Thyroid gland (tissue), 4 donors: ENCODE measurements at regions not wholly inside any gene's neighbourhood (a gene's known extent, or its start where the extent isn't known, plus 50 kb on each side); places are given as distances from the start of the nearest gene placed in this dataset.

Experiments
- DNase-seq, 2 donors: peaks; one replicate each; pipeline ENCODE4 v3.0.0-alpha.2; 2019
- H3K27ac ChIP-seq, 3 donors: fragments of 200-600 bp; sonication (generic); 1 replicate in 2 of 3; 2 replicates in 1 of 3; pipeline ENCODE4 v1.5.1; 2016 to 2019; ENCODE audit warnings: mild to moderate bottlenecking in 1 of 3, moderate library complexity in 1 of 3
- H3K27me3 ChIP-seq: fragments of 200-600 bp; sonication (generic); one replicate; pipeline ENCODE4 v1.5.1; 2019
- H3K36me3 ChIP-seq, 2 donors: fragments of 200-600 bp; sonication (generic); one replicate each; pipeline ENCODE4 v1.5.1; 2016 to 2019
- H3K4me1 ChIP-seq, 2 donors: fragments of 200-600 bp; sonication (generic); one replicate each; pipeline ENCODE4 v1.5.1; 2017 to 2019
- H3K4me3 ChIP-seq, 3 donors: fragments of 200-600 bp; sonication (generic); replicated peaks in 1 of 3; 1 replicate in 2 of 3; 2 replicates in 1 of 3; pipeline ENCODE4 v1.5.1; 2016; ENCODE audit warnings: mild to moderate bottlenecking in 1 of 3
- H3K9me3 ChIP-seq: fragments of 200-600 bp; sonication (generic); one replicate; pipeline ENCODE4 v1.5.1; 2017
- POLR2A ChIP-seq, 2 donors: fragments of 450-650 bp; IDR thresholded peaks; one replicate each; pipeline ENCODE4 v1.6.1; 2017; ENCODE audit warnings: antibody characterized with exemption in 2 of 2, mild to moderate bottlenecking in 2 of 2, moderate library complexity in 1 of 2
- WGBS, 2 donors: methylation state at CpG; one replicate each; pipeline ENCODE4 v1.1.5; 2017; 5-methylcytosine and 5-hydroxymethylcytosine counted together
- intact Hi-C: fragments of 100-400 bp; cut with DNase I; formaldehyde crosslinking; loops from one replicate; pipeline ENCODE4 v1.15.1; 2023
- TF ChIP-seq, protein P1 (sequence below), 6 experiments: fragments of 200-600 bp in 3 of 6; fragments of 450-650 bp in 3 of 6; sonication (generic) in 3 of 6; IDR thresholded peaks; one replicate each; pipeline ENCODE4 v1.5.1; 2016 to 2019; ENCODE audit warnings: antibody characterized with exemption in 6 of 6, mild to moderate bottlenecking in 2 of 6, inconsistent platforms in 1 of 6, moderate library complexity in 1 of 6

DNA sequence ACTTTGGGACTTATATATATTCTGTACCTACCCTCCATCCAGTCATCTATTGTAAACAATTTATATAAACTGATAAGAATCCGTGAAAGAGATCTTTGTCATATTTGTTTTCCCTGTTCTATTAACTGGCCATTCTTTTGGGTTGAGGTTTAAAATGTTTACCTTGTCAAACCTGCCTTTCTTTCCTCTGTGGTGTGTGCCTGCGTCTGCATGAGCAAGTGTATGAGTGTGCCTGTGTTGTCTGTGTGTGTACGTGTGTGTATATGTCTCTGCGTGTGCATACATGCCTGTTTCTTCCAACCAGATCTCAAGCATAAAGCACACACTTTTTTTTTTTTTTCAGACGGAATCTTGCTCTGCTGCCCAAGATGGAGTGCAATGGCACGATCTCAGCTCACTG lies 201.5 kb downstream of the C16orf95 start:
- Histone ChIP-seq H3K36me3 (no peaks in the 10 kb centered on the region), H3K4me3 (no peak overlapping the region), H3K27me3 (no peaks in the 10 kb centered on the region), H3K9me3 (no peaks in the 10 kb centered on the region), H3K27ac (no peak overlapping the region), H3K4me1 (no peaks in the 10 kb centered on the region)
- intact Hi-C loops = no loop called here
- TF ChIP-seq, protein P1, sequence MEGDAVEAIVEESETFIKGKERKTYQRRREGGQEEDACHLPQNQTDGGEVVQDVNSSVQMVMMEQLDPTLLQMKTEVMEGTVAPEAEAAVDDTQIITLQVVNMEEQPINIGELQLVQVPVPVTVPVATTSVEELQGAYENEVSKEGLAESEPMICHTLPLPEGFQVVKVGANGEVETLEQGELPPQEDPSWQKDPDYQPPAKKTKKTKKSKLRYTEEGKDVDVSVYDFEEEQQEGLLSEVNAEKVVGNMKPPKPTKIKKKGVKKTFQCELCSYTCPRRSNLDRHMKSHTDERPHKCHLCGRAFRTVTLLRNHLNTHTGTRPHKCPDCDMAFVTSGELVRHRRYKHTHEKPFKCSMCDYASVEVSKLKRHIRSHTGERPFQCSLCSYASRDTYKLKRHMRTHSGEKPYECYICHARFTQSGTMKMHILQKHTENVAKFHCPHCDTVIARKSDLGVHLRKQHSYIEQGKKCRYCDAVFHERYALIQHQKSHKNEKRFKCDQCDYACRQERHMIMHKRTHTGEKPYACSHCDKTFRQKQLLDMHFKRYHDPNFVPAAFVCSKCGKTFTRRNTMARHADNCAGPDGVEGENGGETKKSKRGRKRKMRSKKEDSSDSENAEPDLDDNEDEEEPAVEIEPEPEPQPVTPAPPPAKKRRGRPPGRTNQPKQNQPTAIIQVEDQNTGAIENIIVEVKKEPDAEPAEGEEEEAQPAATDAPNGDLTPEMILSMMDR (IDR thresholded peaks at IDR 0.05) = no peak
- TF ChIP-seq POLR2A (IDR thresholded peaks at IDR 0.05) = no peak
- WGBS, 2 donors = 79 to 80% methylated on average over 6 of the region's 6 CpGs
- no peak for DNase-seq

DNA sequence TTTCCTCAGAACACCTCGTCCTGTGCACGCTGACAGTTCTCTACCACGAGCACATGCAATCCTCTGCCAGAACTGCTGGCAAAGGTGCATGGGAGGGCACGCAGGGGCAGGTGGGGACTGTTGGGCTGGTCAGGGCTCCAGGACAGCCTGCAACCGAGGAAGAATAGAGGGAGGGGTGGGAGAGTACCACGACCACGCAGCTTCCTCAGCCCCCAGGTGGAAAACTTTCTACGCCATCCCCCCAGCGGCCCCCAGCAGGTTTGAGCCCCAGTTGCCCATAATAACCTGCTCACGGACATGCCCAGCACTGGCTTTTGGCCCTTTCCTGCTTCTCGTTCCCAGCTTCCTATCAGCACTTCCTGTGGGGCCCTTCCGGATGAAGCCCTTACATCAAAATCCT lies 199.3 kb downstream of the C16orf95 start:
- no peak for DNase-seq
- no peaks in the 10 kb centered on the region for H3K27me3 ChIP-seq
- TF ChIP-seq, protein P1 (IDR thresholded peaks at IDR 0.05) = no peak
- no peak for TF ChIP-seq POLR2A (IDR thresholded peaks at IDR 0.05)
- WGBS, 2 donors = 53 to 64% methylated on average over 12 of the region's 12 CpGs
- intact Hi-C loops = no loop called here
- no peaks in the 10 kb centered on the region for H3K36me3 ChIP-seq
- no peak overlapping the region for H3K4me3 ChIP-seq
- H3K4me1 ChIP-seq = no peaks in the 10 kb centered on the region
- H3K9me3 ChIP-seq = no peaks in the 10 kb centered on the region
- no peak overlapping the region for H3K27ac ChIP-seq

DNA sequence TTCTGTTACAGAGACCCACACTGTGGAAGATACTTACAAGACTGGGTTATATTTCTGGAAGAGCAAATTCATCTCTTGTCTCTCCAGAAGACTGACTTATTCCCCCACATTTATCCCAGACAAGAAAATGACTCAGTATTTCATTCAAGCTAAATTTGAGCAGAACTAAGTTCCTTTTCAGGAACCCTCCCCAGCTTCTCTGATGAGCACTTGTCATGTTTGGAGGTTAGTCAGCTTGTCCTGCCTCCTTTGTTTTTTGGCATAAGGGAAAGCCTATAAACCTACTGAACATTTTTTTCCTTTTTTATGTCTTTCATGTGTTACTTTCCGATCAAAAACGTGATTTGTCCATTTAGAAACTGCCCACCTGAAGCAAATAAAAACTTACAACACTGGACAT lies 198.0 kb downstream of the C16orf95 start:
- no peak for DNase-seq
- no peak for TF ChIP-seq POLR2A (IDR thresholded peaks at IDR 0.05)
- TF ChIP-seq, protein P1 (IDR thresholded peaks at IDR 0.05) = no peak
- H3K4me1 ChIP-seq = no peaks in the 10 kb centered on the region
- no peaks in the 10 kb centered on the region for H3K36me3 ChIP-seq
- no peak overlapping the region for H3K4me3 ChIP-seq
- H3K9me3 ChIP-seq = no peaks in the 10 kb centered on the region
- 83 to 89% methylated on average over 2 of the region's 2 CpGs for WGBS, 2 donors
- no peaks in the 10 kb centered on the region for H3K27me3 ChIP-seq
- H3K27ac ChIP-seq = no peak overlapping the region
- intact Hi-C loops = no loop called here

DNA sequence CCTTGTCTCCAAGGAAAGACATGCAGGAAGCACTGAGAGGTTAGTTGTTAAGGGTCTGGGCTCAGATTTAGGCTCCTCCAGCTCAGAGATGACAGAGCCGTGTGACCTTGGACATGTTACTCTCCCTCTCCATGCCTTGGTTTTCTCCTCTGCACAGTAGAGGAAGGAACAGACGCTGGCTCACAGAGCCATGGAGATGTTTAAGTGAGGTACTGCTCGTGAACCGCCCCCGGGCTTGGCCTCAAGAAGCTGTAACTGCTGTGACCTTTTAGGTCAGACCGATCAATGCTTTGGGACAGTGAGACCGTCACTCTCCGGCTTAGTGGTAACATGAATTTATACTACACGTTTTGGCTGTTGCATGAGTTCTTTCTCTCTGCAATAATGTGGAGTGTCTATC lies 197.4 kb downstream of the C16orf95 start:
- Histone ChIP-seq H3K4me1 (no peaks in the 10 kb centered on the region), H3K9me3 (no peaks in the 10 kb centered on the region), H3K27ac (no peak overlapping the region), H3K36me3 (no peaks in the 10 kb centered on the region), H3K27me3 (no peaks in the 10 kb centered on the region), H3K4me3 (no peak overlapping the region)
- no peak for TF ChIP-seq POLR2A (IDR thresholded peaks at IDR 0.05)
- TF ChIP-seq, protein P1 (IDR thresholded peaks at IDR 0.05) = no peak
- intact Hi-C loops = no loop called here
- no peak for DNase-seq
- WGBS, 2 donors = 85 to 86% methylated on average over 9 of the region's 9 CpGs

DNA sequence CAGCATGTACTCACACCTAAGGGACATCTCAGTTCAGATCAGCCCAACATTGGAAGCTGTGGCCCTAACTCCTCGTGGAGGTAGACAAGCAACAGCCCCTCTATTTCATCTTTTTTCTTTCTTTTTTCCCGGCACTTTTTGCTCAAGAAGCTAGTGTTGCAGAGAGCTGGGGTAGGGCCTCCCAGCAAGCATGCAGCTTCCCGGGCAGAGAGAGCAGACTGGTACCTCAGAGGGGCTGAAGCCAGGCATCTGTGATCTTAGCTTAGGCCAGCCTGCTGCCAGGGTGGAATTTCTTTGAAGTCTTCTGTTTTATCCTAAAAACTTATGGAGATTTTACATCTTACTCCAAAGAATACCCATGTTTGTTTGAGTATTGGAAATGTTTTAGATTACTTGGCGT lies 195.4 kb downstream of the C16orf95 start:
- H3K4me3 ChIP-seq = no peak overlapping the region
- H3K27ac ChIP-seq = no peak overlapping the region
- H3K9me3 ChIP-seq = no peaks in the 10 kb centered on the region
- 58 to 64% methylated on average over 4 of the region's 4 CpGs for WGBS, 2 donors
- no peak for DNase-seq
- intact Hi-C loops = no loop called here
- H3K36me3 ChIP-seq = no peaks in the 10 kb centered on the region
- no peak for TF ChIP-seq POLR2A (IDR thresholded peaks at IDR 0.05)
- TF ChIP-seq, protein P1 (IDR thresholded peaks at IDR 0.05) = no peak
- H3K27me3 ChIP-seq = no peaks in the 10 kb centered on the region
- H3K4me1 ChIP-seq = no peaks in the 10 kb centered on the region
